Ramos (cell line): ENCODE measurements at regions not wholly inside any gene's neighbourhood (a gene's known extent, or its start where the extent isn't known, plus 50 kb on each side); places are given as distances from the start of the nearest gene placed in this dataset.
"Not testable (repeated sequence)": the region's sequence is repeated elsewhere in the genome, so short reads cannot be mapped to it uniquely, and the experiment has no call there.

Experiments
- in situ Hi-C: fragments of 300-500 bp; cut with MboI; formaldehyde crosslinking; loops from one replicate; pipeline ENCODE4 v1.14.3; 2022; ENCODE audit warnings: low sequenced_read_pairs; ENCODE audit not compliant: unreplicated experiment

DNA sequence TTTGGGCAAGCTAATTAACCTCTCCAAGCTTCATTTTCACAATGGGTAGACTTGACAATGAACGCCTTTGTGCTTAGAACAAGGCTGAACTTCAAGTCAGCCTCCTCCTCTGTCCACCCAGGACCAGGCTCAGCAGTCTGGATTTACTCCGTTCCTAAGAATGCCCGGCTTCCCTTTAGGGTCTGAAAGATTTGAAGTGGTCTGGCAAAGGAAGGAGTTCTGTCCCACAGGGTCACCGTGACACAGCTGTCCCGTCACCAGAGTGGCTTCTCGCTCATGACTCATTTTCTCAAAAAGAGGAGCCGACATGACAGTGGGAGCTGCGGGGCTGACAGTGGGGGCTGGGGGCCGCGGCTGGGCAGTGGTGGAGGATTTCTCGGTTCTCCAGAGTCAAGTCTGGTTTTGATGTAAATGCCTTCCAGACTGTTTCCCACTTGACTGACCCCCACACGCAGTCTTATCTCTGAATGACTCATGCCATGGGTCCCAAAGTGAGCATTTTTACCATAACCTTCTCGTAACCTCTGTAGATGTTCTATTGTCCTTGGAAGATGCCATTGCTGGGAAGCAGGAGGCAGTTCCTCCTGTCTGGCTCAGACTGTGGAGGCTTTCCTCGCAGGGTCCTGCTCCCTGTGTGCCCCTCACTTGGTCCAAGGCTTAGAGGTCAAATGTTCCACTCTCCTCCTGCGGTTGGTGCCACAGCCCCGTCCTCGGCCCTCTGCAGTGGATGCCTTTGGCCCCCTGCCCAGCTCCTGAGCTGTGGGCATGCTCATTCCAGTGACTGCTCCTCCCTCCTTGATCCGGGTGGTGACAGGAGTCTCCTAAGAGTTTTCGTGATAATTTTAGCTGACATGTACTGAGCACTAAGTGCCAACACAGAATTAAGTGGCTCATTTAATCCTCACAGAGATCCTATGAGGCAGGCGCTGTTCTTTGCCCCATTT is 253.1 kb downstream of the FNDC1 start:
- in situ Hi-C loops, result no loop called here

DNA sequence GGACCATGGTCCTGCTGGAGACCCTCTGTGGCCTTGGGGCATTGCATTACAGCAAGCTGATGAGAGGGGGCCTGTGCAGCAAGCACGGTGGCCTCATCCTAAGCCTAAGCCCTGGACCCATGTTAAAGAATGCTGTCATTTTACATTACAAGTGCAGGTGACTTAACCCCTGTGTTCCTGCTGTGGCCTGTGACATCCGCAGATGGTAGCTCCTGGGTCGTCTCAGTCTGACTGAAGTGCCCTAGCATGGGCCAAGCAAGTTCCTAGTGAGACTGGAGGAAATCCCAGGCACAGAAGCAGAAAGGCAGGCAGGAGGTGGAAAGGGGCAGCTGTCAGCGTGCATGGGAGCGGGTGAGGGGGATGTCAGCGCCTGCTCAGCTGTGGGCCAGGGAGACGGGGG is 252.4 kb downstream of the FNDC1 start:
- in situ Hi-C loops, result no loop called here

DNA sequence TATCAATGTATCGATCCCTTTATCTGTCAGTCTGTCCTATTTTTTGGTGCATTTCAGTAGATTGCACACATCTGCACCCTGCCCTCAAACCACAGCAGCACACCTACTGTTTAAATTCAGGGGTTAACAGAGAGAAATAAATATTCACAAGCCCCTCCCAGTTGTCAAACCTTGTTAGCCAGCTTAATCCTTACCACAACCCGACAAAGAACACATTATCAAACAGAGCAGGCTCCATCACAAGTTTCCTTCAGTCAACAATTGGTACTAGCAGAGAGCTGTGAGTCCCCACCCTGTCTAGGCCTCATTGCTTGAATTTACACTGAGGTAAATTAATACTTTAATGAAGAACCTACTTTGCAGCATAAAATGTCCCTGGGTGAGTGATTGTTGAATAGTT is 249.8 kb downstream of the FNDC1 start:
- in situ Hi-C loops, result no loop called here

DNA sequence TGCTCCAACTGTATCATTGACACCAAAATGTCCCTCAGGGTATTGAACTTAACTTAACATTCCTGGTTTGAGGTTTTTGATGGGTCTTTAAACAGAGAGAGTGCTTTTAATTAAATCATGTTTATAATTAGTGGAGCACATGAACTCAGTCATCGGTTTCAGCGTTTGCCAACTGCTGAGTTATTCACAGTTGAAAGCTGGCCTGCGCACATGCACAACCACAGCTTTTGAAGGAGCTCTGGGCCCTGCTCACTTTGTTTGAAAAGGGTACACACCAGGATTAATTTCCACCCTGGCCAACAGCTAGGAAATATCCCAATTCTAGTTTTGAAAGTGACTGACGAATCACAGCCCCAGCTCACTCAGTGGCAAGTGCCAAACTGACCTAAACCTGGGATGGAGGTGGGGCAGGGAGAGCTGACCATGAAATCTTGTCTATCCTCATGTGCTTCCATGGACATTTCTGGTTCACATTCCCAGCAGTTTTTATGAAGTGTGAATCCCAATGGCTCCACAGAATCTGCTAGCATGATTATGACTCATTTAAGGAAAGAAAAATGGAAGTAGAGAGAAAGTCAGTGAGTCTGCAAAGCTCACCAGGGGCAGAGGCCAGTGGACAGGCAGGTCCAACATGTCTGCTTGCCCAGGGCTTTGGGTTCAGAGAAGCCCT is 247.8 kb downstream of the FNDC1 start:
- in situ Hi-C loops, result no loop called here

DNA sequence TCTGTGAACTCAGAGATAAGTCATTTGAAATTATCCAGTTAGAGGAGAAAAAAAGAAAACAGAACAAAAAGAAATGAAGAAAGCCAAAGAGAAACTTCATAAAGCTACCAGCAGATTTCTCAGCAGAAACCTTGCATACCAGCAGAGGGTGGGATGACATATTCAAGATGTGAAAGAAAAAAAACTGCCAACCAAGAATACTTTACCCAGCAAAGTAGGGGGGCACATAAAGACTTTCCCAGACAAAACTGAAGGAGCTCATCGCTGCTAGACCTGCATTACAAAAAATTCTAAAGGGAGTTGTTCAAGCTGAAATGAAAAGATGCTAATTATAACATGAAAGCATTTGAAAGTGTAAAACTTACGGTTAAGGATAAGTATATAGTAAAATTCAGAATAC is 246.3 kb downstream of the FNDC1 start:
- in situ Hi-C loops, result no loop called here

DNA sequence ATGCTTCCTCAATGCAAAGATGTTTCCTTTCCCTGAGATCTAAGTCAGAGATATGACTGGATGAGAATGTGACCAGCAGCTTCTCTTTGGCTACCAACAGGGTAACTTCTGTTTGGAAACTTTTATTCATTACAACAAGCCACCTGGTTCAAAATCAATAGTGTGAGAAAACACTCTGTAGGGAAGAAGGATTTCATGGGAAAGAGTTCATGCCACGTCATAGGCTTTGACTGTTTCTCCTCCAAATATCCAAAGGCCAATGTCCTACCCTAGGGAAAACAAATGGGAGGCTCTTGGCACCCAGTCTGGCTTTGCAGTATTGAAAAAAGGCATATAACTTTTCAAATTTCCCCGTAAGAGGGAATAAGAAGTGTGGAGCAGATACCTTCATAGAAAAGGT is 245.5 kb downstream of the FNDC1 start:
- in situ Hi-C loops, result no loop called here

DNA sequence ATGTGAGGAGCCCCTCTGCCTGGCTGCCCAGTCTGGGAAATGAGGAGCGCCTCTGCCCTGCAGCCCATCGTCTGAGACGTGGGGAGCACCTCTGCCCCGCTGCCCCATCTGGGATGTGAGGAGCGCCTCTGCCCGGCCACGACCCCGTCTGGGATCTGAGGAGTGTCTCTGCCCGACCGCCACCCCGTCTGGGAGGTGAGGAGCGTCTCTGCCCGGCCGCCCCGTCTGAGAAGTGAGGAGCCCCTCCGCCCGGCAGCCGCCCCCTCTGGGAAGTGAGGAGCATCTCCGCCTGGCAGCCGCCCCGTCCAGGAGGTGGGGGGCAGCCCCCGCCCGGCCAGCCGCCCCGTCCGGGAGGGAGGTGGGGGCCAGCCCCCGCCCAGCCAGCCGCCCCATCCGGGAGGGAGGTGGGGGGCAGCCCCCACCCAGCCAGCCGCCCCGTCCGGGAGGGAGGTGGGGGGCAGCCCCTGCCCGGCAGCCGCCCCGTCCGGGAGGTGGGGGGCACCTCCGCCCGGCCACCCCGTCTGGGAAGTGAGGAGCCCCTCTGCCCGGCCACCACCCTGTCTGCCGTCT is 238.1 kb downstream of the FNDC1 start:
- in situ Hi-C loops, result not testable (repeated sequence)

DNA sequence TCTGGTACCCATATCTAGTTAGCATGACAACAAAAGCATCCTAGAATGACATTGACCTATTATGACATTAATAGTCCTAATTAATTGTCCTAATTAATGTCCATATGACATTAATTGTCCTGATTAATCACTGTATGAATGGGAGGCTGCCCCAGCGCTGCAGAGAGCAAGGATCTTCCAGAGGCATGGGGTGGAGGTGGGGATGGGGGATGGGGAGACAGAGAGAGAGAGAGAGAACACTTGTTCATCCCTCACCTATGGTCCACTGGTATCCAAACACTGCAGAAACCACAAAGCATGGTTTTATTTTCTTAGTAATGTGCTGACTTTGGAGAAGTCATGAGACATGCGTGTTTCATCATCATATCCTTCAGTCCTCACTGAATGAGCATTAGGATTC is 235.1 kb downstream of the FNDC1 start:
- in situ Hi-C loops, result no loop called here

DNA sequence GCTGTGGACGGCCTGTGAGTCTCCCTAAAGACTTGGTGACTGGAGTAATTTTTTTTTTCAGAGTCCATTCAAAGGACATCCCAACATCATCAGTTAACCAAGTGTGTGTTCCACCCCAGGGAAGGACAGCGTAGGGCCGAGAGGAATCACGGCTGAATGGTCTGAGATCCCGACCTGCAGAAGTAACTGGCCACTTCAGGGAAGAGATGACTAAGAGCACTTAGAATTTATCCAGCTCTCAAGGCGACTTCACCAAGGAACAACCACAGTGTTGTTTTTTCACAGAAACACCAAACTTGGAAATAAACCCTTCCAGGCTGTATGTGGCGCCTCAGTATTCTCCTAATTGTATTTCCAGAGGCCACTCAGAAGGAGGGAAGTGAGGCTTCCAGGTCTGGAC is 231.6 kb downstream of the FNDC1 start:
- in situ Hi-C loops, result no loop called here

DNA sequence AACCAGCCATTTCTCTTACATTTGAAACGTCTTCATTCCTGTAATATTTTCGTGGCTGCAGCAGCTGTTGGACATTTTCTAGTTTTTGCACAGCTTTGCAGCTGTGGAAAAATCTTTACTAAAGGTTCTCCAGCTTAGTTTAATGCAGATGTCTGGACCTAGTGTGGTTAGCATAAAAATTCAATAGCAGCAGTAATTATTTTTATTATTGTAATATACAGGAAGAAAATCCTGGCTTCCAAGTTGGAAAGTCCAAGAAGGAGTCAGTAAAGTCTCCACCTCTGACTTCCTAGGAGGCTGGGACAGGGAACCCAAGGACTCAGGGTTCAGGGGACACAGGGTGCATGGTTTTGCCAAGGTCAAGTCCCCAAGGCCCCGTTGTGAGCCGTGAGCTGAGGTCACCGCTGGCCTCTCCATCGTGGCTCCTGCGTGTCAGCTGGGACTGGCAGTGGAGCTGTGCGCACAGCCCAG is 230.6 kb downstream of the FNDC1 start:
- in situ Hi-C loops, result no loop called here

DNA sequence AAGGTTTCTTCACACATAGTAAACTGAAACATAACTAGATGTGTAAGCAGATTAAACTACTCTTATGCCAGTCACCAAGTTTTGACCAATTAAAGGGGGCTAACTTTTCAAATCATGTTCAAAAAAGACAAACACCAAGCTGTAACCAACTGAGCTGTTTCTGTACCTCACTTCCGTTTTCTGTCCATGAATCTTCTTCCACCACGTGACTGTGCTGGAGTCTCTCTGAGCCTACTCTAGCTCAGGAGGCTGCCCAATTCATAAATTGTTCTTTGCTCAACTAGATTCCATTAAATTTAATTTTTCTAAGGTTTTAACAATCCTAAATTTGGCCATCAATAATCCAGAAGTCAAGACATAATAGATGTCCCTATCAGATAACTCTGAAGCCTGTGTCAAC is 229.4 kb downstream of the FNDC1 start:
- in situ Hi-C loops, result no loop called here

DNA sequence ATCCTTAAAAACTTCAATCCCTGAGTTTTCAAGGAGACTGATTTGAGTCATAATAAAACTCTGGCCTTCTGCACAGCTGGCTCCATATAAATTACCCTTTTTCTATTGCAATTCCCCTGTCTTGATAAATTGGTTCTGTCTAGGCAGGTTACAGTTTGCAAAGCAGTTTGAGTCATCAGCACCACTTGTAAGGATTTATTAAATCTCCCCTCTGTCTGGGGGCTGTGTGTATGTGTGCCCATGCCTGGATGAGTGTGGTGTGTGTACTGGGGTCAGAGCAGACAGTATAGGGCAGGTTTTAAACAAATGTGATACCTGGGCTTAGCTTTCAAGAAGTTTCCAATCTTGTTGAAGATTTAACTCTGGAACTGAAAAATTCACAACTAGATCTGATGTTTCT is 228.6 kb downstream of the FNDC1 start:
- in situ Hi-C loops, result no loop called here

DNA sequence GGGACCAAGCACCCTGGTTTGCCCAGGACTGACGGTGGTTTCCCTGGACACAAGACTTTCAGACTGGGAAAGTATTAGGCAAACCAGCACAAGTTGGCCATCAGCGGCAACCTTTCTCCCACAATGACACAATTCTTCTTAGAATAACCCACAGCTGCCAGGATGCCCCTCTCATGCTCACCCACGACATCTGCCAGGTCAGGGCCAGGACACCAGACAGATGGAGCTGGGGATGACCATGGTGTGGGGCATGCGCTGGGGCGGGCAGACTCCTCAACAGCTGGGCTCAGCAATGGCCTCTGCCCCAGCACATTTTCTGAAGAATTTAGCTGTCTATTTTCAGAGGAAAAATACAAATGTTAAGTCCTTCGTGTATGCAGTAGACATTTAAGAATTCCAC is 226.4 kb downstream of the FNDC1 start:
- in situ Hi-C loops, result no loop called here

DNA sequence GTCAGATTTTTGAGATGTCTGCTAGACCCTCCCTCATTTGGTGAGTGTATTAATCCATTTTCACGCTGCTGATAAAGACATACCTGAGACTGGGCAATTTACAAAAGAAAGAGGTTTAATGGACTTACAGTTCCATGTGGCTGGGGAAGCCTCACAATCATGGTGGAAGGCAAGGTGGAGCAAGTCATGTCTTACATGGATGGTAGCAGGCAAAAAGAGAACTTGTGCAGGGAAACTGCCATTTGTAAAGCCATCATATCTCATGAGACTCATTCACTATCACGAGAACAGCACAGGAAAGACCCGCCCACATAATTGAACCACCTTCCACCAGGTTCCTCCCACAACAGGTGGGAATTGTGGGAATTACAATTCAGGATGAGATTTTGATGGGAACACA is 223.5 kb downstream of the FNDC1 start:
- in situ Hi-C loops, result not testable (repeated sequence)

DNA sequence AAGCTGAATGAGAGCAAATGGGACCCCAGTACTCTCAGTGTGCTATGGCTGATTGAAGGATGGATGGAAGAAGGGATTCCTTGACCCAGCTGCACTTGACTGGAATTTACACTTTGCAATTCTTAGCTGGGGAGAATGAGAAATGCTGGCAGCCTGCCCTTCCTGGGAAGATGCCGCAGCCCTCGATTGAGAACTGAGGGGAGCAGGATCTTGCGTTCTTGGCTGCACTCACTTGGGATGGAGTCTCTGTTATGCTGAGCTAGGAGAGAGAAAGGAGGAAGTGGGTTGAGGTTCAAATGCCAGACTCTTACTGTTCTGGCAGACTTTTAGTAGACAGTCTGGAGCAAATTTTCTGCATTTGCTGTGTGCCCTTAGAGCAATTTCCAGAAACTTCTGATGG is 221.2 kb downstream of the FNDC1 start:
- in situ Hi-C loops, result no loop called here

DNA sequence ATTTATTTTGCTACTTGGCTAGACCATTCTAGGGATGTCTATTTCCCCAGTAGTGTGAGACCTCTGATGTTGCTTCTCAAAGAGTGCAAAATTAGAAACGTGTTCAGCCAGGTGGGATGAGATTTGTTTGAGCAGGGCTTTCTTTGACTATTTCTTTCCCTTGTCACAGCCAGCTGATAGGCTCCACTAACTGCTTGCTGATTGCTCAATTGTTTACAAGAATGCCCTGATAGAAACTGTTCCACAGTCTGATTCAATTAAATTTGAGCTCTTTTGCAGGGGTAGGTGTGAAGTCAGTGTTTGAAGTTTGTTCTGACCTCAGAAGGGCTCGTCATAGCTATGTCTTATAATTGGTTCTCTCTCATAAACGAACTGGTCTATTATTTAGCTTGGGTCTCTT is 220.5 kb downstream of the FNDC1 start:
- in situ Hi-C loops, result no loop called here

DNA sequence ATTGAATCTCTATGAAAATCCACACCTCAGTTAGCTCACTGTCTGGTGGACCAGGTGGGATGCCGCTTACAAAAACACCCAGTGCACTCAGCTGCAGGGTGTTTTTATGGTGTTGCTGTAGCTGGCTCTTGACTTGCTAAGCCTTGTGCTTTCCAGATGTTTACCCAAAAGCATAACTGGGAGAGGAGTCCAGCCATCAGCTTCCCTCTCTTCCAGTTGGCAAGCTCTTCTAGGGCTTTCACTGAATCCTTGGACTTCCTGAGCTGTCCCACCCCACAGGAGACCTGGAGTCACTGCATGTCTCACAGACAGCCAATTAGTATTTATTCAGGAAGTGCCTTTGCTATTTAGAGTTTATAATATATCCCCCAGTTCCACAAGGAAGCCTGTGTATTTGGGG is 210.9 kb downstream of the FNDC1 start:
- in situ Hi-C loops, result no loop called here

DNA sequence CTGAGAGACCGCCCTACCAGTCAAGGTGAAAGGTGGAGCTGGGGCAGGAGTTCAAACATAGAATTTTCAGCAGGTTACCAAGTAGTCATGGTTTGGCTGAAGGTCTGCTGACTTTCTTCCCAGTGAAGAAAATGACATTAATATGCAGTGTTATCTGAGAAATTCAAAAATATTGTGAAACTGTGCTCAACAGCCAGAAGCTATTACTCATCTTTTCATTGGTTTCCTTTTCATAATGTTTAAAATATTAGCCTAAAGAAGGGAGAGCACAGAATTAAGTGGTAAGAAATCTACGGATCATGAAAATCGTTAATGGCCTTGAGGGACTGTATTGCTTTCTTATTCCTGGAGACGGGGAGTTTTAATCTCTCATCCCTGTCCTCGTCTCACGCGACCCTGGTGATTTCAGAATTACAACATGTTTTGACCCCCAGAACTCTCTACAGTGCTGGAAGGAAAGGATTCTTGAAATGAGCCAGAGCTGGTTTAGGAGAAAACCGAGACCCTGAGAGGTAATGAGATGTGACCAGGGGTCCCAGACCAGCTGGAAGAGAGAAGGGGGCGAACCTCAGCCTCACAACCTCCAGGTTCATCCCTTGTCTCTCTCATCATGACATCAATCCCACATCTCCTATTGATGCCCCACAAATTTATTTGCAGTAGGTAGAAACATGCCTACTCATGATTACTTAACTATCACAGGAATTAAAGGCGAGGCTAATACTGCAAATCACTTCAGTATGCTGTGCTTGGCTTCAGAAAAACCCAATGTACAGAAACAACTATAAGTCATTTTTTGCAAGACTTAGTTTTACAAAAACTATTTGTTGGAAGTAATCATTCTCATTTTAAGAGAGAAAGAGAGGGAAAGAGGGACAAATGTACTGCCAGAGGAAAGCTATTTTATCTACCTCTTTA is 209.5 kb downstream of the FNDC1 start:
- in situ Hi-C loops, result no loop called here

DNA sequence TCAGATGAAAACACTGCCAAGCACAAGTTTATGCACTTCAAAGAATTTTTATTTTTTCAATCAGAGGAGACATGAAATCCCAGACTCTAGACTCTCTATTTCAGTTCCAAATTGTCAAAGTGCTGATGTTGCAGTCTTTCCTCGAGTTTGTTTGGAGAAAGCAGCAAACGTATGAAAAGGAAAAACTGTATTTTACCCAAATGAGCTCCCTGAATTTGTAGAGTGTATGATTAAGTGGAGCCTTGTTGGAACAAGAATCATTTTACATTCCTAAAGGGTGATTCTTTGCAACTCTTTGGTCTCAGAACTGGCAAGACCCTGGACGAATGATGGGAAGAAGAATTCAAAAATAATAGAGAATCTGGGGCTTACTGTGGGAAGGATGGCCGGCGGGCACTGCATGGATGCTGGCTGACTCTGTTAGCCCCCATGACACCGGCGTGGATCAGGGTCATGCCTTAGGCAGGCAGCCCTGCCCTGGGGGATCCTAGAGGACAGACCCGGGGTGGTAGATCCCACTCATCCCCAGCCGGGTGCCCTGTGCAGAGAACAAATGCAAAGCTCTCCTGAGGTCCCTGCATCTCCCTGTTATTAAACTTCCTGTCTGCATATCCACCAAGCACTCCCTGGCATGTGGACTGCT is 207.4 kb downstream of the FNDC1 start:
- in situ Hi-C loops, result no loop called here

DNA sequence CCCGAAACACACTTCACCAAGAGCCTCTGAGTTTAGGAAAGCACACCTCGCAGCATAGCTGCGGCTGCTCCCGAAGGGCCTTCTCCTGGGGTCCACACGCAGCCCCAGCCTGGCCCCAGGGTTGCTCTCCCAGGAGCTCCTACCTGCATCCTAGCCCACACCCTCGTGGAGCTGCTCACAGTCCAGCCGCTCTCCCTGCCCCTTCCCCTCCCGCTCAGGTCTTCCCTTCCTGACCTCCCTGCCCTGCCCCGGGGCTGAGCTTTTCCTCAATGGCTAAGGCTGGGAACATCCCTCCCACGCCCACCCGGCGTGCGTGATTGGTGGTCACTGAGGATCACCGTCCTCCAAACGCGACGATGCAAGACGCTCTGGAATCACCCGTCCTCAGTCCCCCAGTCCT is 205.8 kb downstream of the FNDC1 start:
- in situ Hi-C loops, result no loop called here
